ENCODE measurements at regions not wholly inside any gene's neighbourhood (a gene's known extent, or its start where the extent isn't known, plus 50 kb on each side); places are given as distances from the start of the nearest gene placed in this dataset.
"Not testable (repeated sequence)": the region's sequence is repeated elsewhere in the genome, so short reads cannot be mapped to it uniquely, and the experiment has no call there.

DNA sequence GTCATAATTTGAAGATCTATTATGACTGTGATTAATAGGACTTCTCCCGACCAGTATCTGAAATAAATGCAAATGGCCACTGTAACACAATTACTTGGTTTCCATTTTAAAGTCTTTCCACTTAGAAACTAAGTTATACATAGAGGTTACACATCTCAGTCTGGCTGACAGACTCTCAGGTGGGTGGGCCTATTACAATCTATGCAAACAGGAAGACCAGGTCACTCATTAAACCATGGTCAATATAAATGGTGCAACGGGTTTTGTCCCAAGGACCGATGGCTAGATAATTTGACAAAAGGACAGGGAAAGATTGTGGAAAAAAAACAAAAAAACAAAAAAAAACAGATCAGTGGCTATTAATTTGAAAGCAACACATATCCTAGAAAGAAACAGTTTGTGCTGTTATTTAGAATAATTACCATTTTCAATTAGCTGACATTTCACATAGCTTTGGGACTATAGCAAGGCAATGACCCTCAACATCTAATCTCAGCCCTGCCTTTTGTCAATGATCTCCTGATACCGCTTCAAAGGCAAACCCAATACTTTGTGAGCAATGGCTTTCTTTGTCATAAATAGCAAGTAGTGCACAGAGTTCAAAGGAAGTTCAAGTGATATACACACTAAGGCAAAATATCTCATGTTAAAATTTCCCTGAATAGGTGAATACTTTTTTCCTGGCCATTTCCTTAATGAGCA lies 50.8 kb upstream of the LYSMD4 start:
- TF ChIP-seq, protein P1, sequence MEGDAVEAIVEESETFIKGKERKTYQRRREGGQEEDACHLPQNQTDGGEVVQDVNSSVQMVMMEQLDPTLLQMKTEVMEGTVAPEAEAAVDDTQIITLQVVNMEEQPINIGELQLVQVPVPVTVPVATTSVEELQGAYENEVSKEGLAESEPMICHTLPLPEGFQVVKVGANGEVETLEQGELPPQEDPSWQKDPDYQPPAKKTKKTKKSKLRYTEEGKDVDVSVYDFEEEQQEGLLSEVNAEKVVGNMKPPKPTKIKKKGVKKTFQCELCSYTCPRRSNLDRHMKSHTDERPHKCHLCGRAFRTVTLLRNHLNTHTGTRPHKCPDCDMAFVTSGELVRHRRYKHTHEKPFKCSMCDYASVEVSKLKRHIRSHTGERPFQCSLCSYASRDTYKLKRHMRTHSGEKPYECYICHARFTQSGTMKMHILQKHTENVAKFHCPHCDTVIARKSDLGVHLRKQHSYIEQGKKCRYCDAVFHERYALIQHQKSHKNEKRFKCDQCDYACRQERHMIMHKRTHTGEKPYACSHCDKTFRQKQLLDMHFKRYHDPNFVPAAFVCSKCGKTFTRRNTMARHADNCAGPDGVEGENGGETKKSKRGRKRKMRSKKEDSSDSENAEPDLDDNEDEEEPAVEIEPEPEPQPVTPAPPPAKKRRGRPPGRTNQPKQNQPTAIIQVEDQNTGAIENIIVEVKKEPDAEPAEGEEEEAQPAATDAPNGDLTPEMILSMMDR (IDR thresholded peaks at IDR 0.05): not testable (repeated sequence)
- not testable (repeated sequence) for TF ChIP-seq POLR2A (IDR thresholded peaks at IDR 0.05)

Measured in adrenal gland (tissue), 5 donors.